Activated CD8-positive, alpha-beta T cell treated with anti-CD3 and anti-CD28 coated beads for 36 hours (primary cell): ENCODE measurements at regions not wholly inside any gene's neighbourhood (a gene's known extent, or its start where the extent isn't known, plus 50 kb on each side); places are given as distances from the start of the nearest gene placed in this dataset.

Experiments
- ATAC-seq: fragments of 200-7000 bp; cut with Tn5 transposase; one replicate; pipeline ENCODE4 v1.10.0; 2021; ENCODE audit warnings: mild to moderate bottlenecking, moderate library complexity
- CTCF ChIA-PET: fragments of 350-600 bp; sonication (Branson Sonifier 250); formaldehyde crosslinking; loops from one replicate; lab custom pipeline; 2021; ENCODE audit warnings: antibody characterized with exemption; lab: Charles Lee
- POLR2A ChIA-PET: fragments of 350-600 bp; sonication (Branson Sonifier 250); formaldehyde crosslinking; loops from one replicate; lab custom pipeline; 2021; ENCODE audit warnings: antibody characterized with exemption; lab: Charles Lee
- DNase-seq: peaks from one replicate; pipeline ENCODE4 v3.0.0-alpha.2; 2020
- H3K27ac Mint-ChIP-seq: one replicate; pipeline ENCODE4 v1.8.0; 2021; ENCODE audit warnings: mild to moderate bottlenecking, mixed read lengths
- H3K27me3 Mint-ChIP-seq: one replicate; pipeline ENCODE4 v1.8.0; 2021; ENCODE audit warnings: mixed read lengths
- H3K36me3 Mint-ChIP-seq: one replicate; pipeline ENCODE4 v1.8.0; 2021; ENCODE audit warnings: low read depth, mixed read lengths
- H3K4me1 Mint-ChIP-seq: one replicate; pipeline ENCODE4 v1.8.0; 2021; ENCODE audit warnings: low read depth, mixed read lengths
- H3K4me3 Mint-ChIP-seq: one replicate; pipeline ENCODE4 v1.8.0; 2021; ENCODE audit warnings: mild to moderate bottlenecking, moderate library complexity, mixed read lengths
- H3K9me3 Mint-ChIP-seq: one replicate; pipeline ENCODE4 v1.8.0; 2021; ENCODE audit warnings: mixed read lengths
- CTCF ChIP-seq: fragments of 200-600 bp; IDR thresholded peaks from one replicate; pipeline ENCODE4 v1.8.0; 2022; ENCODE audit warnings: antibody characterized with exemption, mild to moderate bottlenecking
- intact Hi-C: fragments of 100-400 bp; cut with micrococcal nuclease; formaldehyde crosslinking; loops from one replicate; pipeline ENCODE4 v1.10.0; 2022

- Mint-ChIP-seq H3K4me3 (no peak overlapping the region), H3K27me3 (peaks cover 6% of the 10 kb centered on the region), H3K4me1 (no peaks in the 10 kb centered on the region), H3K36me3 (no peaks in the 10 kb centered on the region), H3K9me3 (no peaks in the 10 kb centered on the region), H3K27ac (no peak overlapping the region)
- intact Hi-C loops: no loop called here
- no peak for TF ChIP-seq CTCF
- ChIA-PET CTCF (interaction anchor here (1.2 kb wide), 1 partner anchor 11 kb away, joined by 5 read pairs; no protein-coding TSS in a partner anchor), POLR2A (interaction anchor here (0.9 kb wide), 1 partner anchor 10 kb away, joined by 3 read pairs; no protein-coding TSS in a partner anchor)
- DNase-seq (no peak), ATAC-seq (no peak)
These were observed 114.7 kb downstream of the EDN3 start for GRCh38 chr20:59414936-59415623.

DNA sequence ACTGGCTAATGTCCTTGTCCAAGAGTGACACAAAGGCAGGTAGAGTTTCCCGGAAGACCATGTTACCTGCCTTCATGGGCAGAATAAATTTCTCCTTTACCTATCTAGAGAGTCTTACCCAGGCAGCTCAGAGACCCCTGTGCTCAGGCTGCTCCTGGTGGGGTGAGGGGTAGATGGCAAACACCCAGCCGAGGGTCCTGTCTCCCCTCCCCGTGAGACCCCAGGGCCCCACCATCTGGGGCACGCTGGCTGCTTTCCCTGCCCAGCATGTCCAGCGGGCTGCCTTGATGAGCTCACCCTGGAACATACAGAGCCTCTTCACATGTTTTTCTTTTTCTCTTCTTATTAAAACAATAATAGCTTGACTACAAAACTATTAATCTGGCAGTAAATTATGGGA lies 116.5 kb downstream of the EDN3 start:
- no peak for ATAC-seq
- Mint-ChIP-seq H3K4me3 (no peak overlapping the region), H3K36me3 (no peaks in the 10 kb centered on the region), H3K27ac (no peak overlapping the region), H3K27me3 (peaks cover 6% of the 10 kb centered on the region), H3K4me1 (no peaks in the 10 kb centered on the region), H3K9me3 (no peaks in the 10 kb centered on the region)
- intact Hi-C loops: no loop called here
- ChIA-PET POLR2A (no interaction called here), CTCF (no interaction called here)
- TF ChIP-seq CTCF: no peak
- no peak for DNase-seq

GRCh38 chr20:59421089-59421488 lies 120.7 kb downstream of the EDN3 start:
- CTCF ChIA-PET: interaction anchor here (1.0 to 1.7 kb wide), 4 partner anchors 9 to 34 kb away, joined by 3 to 7 read pairs (median 4); no protein-coding TSS in a partner anchor
- Mint-ChIP-seq H3K9me3 (no peaks in the 10 kb centered on the region), H3K27ac (no peak overlapping the region), H3K27me3 (peaks cover 5% of the 10 kb centered on the region), H3K4me1 (no peaks in the 10 kb centered on the region), H3K36me3 (no peaks in the 10 kb centered on the region), H3K4me3 (no peak overlapping the region)
- intact Hi-C loops: no loop called here
- DNase-seq (no peak), ATAC-seq (no peak)
- POLR2A ChIA-PET: no interaction called here
- TF ChIP-seq CTCF: no peak

- Mint-ChIP-seq H3K27ac (no peak overlapping the region), H3K4me3 (no peak overlapping the region), H3K9me3 (no peaks in the 10 kb centered on the region), H3K36me3 (no peaks in the 10 kb centered on the region), H3K27me3 (peaks cover 5% of the 10 kb centered on the region), H3K4me1 (no peaks in the 10 kb centered on the region)
- no peak for TF ChIP-seq CTCF
- no peak for DNase-seq
- intact Hi-C loops: no loop called here
- no peak for ATAC-seq
- POLR2A ChIA-PET: no interaction called here
- CTCF ChIA-PET: interaction anchor here (1.0 kb wide), 1 partner anchor 17 kb away, joined by 3 read pairs; no protein-coding TSS in a partner anchor
These were observed 121.7 kb downstream of the EDN3 start for GRCh38 chr20:59421920-59422637.
